NCI-H345 treated with DMSO at 0.1 percent for 48 hours (cell line): ENCODE measurements at regions not wholly inside any gene's neighbourhood (a gene's known extent, or its start where the extent isn't known, plus 50 kb on each side); places are given as distances from the start of the nearest gene placed in this dataset.

ENCODE experiments used
- DNase-seq: peaks from one replicate; lab custom pipeline; 2025; ENCODE audit not compliant: unreplicated experiment; lab: John Stamatoyannopoulos, UW

- no peak for DNase-seq
These were observed 469.9 kb downstream of the GBE1 start for GRCh38 chr3:81291586-81291985.

- no peak for DNase-seq
These were observed 471.8 kb downstream of the GBE1 start for GRCh38 chr3:81289676-81290075.

- DNase-seq: no peak
These were observed 481.7 kb downstream of the GBE1 start for GRCh38 chr3:81279481-81280379.

GRCh38 chr3:81277853-81278252 lies 483.6 kb downstream of the GBE1 start:
- DNase-seq: no peak

GRCh38 chr3:81274671-81275070 lies 486.8 kb downstream of the GBE1 start:
- DNase-seq: no peak

GRCh38 chr3:81270603-81271379 lies 490.7 kb downstream of the GBE1 start:
- DNase-seq: no peak

- DNase-seq: no peak
These were observed 492.9 kb downstream of the GBE1 start for GRCh38 chr3:81268526-81268925.

- no peak for DNase-seq
These were observed 499.4 kb downstream of the GBE1 start for GRCh38 chr3:81261996-81262395.

- no peak for DNase-seq
These were observed 506.0 kb downstream of the GBE1 start for GRCh38 chr3:81255463-81255862.

GRCh38 chr3:81251096-81251495 lies 510.3 kb downstream of the GBE1 start:
- no peak for DNase-seq

- DNase-seq: no peak
These were observed 511.9 kb downstream of the GBE1 start for GRCh38 chr3:81249540-81250029.

- no peak for DNase-seq
These were observed 515.9 kb downstream of the GBE1 start for GRCh38 chr3:81245501-81245900.

GRCh38 chr3:81245043-81245442 lies 516.4 kb downstream of the GBE1 start:
- no peak for DNase-seq

GRCh38 chr3:81244231-81244630 lies 517.2 kb downstream of the GBE1 start:
- DNase-seq: no peak

- no peak for DNase-seq
These were observed 518.6 kb downstream of the GBE1 start for GRCh38 chr3:81242871-81243270.

GRCh38 chr3:81237181-81237580 lies 524.3 kb downstream of the GBE1 start:
- DNase-seq: no peak

- no peak for DNase-seq
These were observed 543.4 kb downstream of the GBE1 start for GRCh38 chr3:81218023-81218422.

GRCh38 chr3:81217101-81217500 lies 544.3 kb downstream of the GBE1 start:
- DNase-seq: no peak

GRCh38 chr3:81216192-81216591 lies 545.3 kb downstream of the GBE1 start:
- no peak for DNase-seq

GRCh38 chr3:81214631-81215030 lies 546.8 kb downstream of the GBE1 start:
- DNase-seq: no peak

- DNase-seq: no peak
These were observed 561.9 kb downstream of the GBE1 start for GRCh38 chr3:81199587-81199986.

- DNase-seq: no peak
These were observed 562.7 kb downstream of the GBE1 start for GRCh38 chr3:81198756-81199155.
